GM23338 (cell line): ENCODE measurements at regions not wholly inside any gene's neighbourhood (a gene's known extent, or its start where the extent isn't known, plus 50 kb on each side); places are given as distances from the start of the nearest gene placed in this dataset.

Experiments
- ATAC-seq: fragments of 200-7000 bp; cut with Tn5 transposase; 3 replicates; pipeline ENCODE4 v1.9.1; 2020
- DNase-seq: peaks from one replicate; pipeline ENCODE4 v3.0.0-alpha.2; 2015; ENCODE audit warnings: low spot score
- H2AFZ ChIP-seq: fragments of 200-600 bp; sonication (generic); 2 replicates; pipeline ENCODE4 v1.8.0; 2016; ENCODE audit warnings: antibody characterized with exemption, mild to moderate bottlenecking, moderate library complexity
- H3F3A ChIP-seq: fragments of 200-600 bp; sonication (generic); replicated peaks from 2 replicates; pipeline ENCODE4 v1.8.0; 2017; ENCODE audit warnings: antibody characterized with exemption, mixed run types, low read depth
- H3K27ac ChIP-seq: fragments of 200-600 bp; sonication (generic); 2 replicates; pipeline ENCODE4 v1.6.1; 2016; ENCODE audit warnings: low read depth
- H3K27me3 ChIP-seq: fragments of 200-600 bp; sonication (generic); 2 replicates; pipeline ENCODE4 v1.8.0; 2016; ENCODE audit warnings: mild to moderate bottlenecking, mixed run types, moderate library complexity; ENCODE audit not compliant: insufficient read depth
- H3K36me3 ChIP-seq: fragments of 200-600 bp; sonication (generic); 2 replicates; pipeline ENCODE4 v1.8.0; 2016; ENCODE audit warnings: mild to moderate bottlenecking; ENCODE audit not compliant: insufficient read depth
- H3K4me1 ChIP-seq: fragments of 200-600 bp; sonication (generic); 2 replicates; pipeline ENCODE4 v1.8.0; 2016; ENCODE audit warnings: mild to moderate bottlenecking, moderate library complexity; ENCODE audit not compliant: insufficient read depth
- H3K4me2 ChIP-seq: fragments of 200-600 bp; sonication (generic); 2 replicates; pipeline ENCODE4 v1.7.1; 2017; ENCODE audit warnings: mixed run types
- H3K4me3 ChIP-seq: fragments of 200-600 bp; sonication (generic); 2 replicates; pipeline ENCODE4 v1.6.1; 2016; ENCODE audit warnings: mixed run types
- H3K79me2 ChIP-seq: fragments of 200-600 bp; sonication (generic); replicated peaks from 2 replicates; pipeline ENCODE4 v1.8.0; 2017; ENCODE audit warnings: mild to moderate bottlenecking; ENCODE audit not compliant: insufficient read depth
- H3K9me2 ChIP-seq: fragments of 200-600 bp; sonication (generic); 2 replicates; pipeline ENCODE4 v1.8.0; 2017; ENCODE audit not compliant: insufficient read depth
- H4K20me1 ChIP-seq: fragments of 200-600 bp; sonication (generic); replicated peaks from 2 replicates; pipeline ENCODE4 v1.8.0; 2017; ENCODE audit warnings: mild to moderate bottlenecking; ENCODE audit not compliant: insufficient read depth
- H3K27ac Mint-ChIP-seq: 2 replicates; pipeline ENCODE4 v1.8.0; 2020; ENCODE audit warnings: inconsistent platforms, mild to moderate bottlenecking, moderate library complexity, mixed read lengths
- H3K27me3 Mint-ChIP-seq: 3 replicates; pipeline ENCODE4 v1.8.0; 2022; ENCODE audit warnings: low read depth, mild to moderate bottlenecking, moderate library complexity, mixed read lengths, inconsistent platforms; ENCODE audit not compliant: insufficient read depth, poor library complexity
- H3K36me3 Mint-ChIP-seq: 3 replicates; pipeline ENCODE4 v1.8.0; 2021; ENCODE audit warnings: low read depth, mild to moderate bottlenecking, inconsistent platforms, moderate library complexity, mixed read lengths
- H3K4me1 Mint-ChIP-seq: 3 replicates; pipeline ENCODE4 v1.8.0; 2020; ENCODE audit warnings: mild to moderate bottlenecking, inconsistent platforms, mixed read lengths
- H3K4me3 Mint-ChIP-seq: 3 replicates; pipeline ENCODE4 v1.8.0; 2021; ENCODE audit warnings: moderate library complexity, mild to moderate bottlenecking, inconsistent platforms, mixed read lengths
- H3K9me3 Mint-ChIP-seq: 3 replicates; pipeline ENCODE4 v1.8.0; 2020; ENCODE audit warnings: moderate library complexity, mild to moderate bottlenecking, inconsistent platforms, mixed read lengths
- CREB1 ChIP-seq: fragments of 250-450 bp; sonication (Bioruptor Pico); IDR thresholded peaks from 2 replicates; pipeline ENCODE4 v1.5.0; 2020; ENCODE audit warnings: low read depth, mild to moderate bottlenecking, moderate library complexity
- JUNB ChIP-seq: IDR thresholded peaks from one replicate; pipeline ENCODE4 v1.6.1; 2016; ENCODE audit warnings: antibody characterized with exemption; ENCODE audit not compliant: unreplicated experiment
- NANOG ChIP-seq: IDR thresholded peaks from 2 replicates; pipeline ENCODE4 v1.6.1; 2016; ENCODE audit warnings: antibody characterized with exemption, borderline replicate concordance
- POLR2AphosphoS5 ChIP-seq: IDR thresholded peaks from 2 replicates; pipeline ENCODE4 v1.6.1; 2016; ENCODE audit warnings: antibody characterized with exemption, low read depth
- STAT1 ChIP-seq: IDR thresholded peaks from one replicate; pipeline ENCODE4 v1.6.1; 2016; ENCODE audit warnings: antibody characterized with exemption; ENCODE audit not compliant: unreplicated experiment
- ZNF114 ChIP-seq: fragments of 250-450 bp; sonication (Bioruptor Pico); IDR thresholded peaks from 2 replicates; pipeline ENCODE4 v1.5.0; 2020; ENCODE audit warnings: mild to moderate bottlenecking, moderate library complexity
- ZNF331 ChIP-seq: fragments of 250-450 bp; sonication (Bioruptor Pico); IDR thresholded peaks from 2 replicates; pipeline ENCODE4 v1.5.0; 2020; ENCODE audit warnings: low read depth, mild to moderate bottlenecking, moderate library complexity
- TF ChIP-seq, protein P1 (sequence below): fragments of 250-450 bp; sonication (Bioruptor Pico); IDR thresholded peaks from 2 replicates; pipeline ENCODE4 v1.5.0; 2020; ENCODE audit warnings: mild to moderate bottlenecking, moderate library complexity

- TF ChIP-seq, protein P1, sequence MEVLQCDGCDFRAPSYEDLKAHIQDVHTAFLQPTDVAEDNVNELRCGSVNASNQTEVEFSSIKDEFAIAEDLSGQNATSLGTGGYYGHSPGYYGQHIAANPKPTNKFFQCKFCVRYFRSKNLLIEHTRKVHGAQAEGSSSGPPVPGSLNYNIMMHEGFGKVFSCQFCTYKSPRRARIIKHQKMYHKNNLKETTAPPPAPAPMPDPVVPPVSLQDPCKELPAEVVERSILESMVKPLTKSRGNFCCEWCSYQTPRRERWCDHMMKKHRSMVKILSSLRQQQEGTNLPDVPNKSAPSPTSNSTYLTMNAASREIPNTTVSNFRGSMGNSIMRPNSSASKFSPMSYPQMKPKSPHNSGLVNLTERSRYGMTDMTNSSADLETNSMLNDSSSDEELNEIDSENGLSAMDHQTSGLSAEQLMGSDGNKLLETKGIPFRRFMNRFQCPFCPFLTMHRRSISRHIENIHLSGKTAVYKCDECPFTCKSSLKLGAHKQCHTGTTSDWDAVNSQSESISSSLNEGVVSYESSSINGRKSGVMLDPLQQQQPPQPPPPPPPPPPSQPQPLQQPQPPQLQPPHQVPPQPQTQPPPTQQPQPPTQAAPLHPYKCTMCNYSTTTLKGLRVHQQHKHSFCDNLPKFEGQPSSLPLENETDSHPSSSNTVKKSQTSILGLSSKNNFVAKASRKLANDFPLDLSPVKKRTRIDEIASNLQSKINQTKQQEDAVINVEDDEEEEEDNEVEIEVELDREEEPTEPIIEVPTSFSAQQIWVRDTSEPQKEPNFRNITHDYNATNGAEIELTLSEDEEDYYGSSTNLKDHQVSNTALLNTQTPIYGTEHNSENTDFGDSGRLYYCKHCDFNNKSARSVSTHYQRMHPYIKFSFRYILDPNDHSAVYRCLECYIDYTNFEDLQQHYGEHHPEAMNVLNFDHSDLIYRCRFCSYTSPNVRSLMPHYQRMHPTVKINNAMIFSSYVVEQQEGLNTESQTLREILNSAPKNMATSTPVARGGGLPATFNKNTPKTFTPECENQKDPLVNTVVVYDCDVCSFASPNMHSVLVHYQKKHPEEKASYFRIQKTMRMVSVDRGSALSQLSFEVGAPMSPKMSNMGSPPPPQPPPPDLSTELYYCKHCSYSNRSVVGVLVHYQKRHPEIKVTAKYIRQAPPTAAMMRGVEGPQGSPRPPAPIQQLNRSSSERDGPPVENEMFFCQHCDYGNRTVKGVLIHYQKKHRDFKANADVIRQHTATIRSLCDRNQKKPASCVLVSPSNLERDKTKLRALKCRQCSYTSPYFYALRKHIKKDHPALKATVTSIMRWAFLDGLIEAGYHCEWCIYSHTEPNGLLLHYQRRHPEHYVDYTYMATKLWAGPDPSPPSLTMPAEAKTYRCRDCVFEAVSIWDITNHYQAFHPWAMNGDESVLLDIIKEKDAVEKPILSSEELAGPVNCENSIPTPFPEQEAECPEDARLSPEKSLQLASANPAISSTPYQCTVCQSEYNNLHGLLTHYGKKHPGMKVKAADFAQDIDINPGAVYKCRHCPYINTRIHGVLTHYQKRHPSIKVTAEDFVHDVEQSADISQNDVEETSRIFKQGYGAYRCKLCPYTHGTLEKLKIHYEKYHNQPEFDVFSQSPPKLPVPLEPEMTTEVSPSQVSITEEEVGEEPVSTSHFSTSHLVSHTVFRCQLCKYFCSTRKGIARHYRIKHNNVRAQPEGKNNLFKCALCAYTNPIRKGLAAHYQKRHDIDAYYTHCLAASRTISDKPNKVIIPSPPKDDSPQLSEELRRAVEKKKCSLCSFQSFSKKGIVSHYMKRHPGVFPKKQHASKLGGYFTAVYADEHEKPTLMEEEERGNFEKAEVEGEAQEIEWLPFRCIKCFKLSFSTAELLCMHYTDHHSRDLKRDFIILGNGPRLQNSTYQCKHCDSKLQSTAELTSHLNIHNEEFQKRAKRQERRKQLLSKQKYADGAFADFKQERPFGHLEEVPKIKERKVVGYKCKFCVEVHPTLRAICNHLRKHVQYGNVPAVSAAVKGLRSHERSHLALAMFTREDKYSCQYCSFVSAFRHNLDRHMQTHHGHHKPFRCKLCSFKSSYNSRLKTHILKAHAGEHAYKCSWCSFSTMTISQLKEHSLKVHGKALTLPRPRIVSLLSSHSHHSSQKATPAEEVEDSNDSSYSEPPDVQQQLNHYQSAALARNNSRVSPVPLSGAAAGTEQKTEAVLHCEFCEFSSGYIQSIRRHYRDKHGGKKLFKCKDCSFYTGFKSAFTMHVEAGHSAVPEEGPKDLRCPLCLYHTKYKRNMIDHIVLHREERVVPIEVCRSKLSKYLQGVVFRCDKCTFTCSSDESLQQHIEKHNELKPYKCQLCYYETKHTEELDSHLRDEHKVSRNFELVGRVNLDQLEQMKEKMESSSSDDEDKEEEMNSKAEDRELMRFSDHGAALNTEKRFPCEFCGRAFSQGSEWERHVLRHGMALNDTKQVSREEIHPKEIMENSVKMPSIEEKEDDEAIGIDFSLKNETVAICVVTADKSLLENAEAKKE (CRISPR knock-in tag), result no peak
- TF ChIP-seq ZNF331 (CRISPR knock-in tag) (no peak), POLR2AphosphoS5 (no peak), NANOG (no peak), CREB1 (CRISPR knock-in tag) (no peak), JUNB (no peak), ZNF114 (CRISPR knock-in tag) (no peak)
These were observed 269.9 kb downstream of the MED10 start (continued) for GRCh38 chr5:6108540-6108848.

- ATAC-seq, result no peak; the same call in 1 of the 3 replicates
- H3K4me2 ChIP-seq, result no peak overlapping the region
- no peak overlapping the region for H3K27ac Mint-ChIP-seq
- TF ChIP-seq STAT1 (no peak), CREB1 (CRISPR knock-in tag) (no peak), JUNB (no peak), POLR2AphosphoS5 (no peak), NANOG (no peak), ZNF331 (CRISPR knock-in tag) (no peak), ZNF114 (CRISPR knock-in tag) (no peak)
- TF ChIP-seq, protein P1 (CRISPR knock-in tag), result no peak
These were observed 270.4 kb downstream of the MED10 start for GRCh38 chr5:6107675-6108539.

More at GRCh38 chr5:6107675-6108539, 270.4 kb downstream of the MED10 start:
- H3K27me3 Mint-ChIP-seq, result peaks cover 6% of the 10 kb centered on the region
- no peaks in the 10 kb centered on the region for H3K9me3 Mint-ChIP-seq
- H4K20me1 ChIP-seq, result no peaks in the 10 kb centered on the region
- no peaks in the 10 kb centered on the region for H3K27me3 ChIP-seq
- no peak overlapping the region for H3K4me3 Mint-ChIP-seq
- no peaks in the 10 kb centered on the region for H3K36me3 ChIP-seq
- H3K4me1 ChIP-seq, result no peaks in the 10 kb centered on the region
- DNase-seq, result no peak
- no peaks in the 10 kb centered on the region for H3K79me2 ChIP-seq
- no peak overlapping the region for H3K4me3 ChIP-seq
- H3F3A ChIP-seq, result no peaks in the 10 kb centered on the region
- H3K9me2 ChIP-seq, result 0 out of 2 replicates have a peak, but pooled peaks cover 2% of the 10 kb centered on the region
- H2AFZ ChIP-seq, result peak overlapping the region; percentile 63
- no peak overlapping the region for H3K27ac ChIP-seq
- H3K4me1 Mint-ChIP-seq, result peaks cover 8% of the 10 kb centered on the region; the same call in 2 of the 3 replicates
- no peaks in the 10 kb centered on the region for H3K36me3 Mint-ChIP-seq
